GM23338 (cell line): ENCODE measurements at regions not wholly inside any gene's neighbourhood (a gene's known extent, or its start where the extent isn't known, plus 50 kb on each side); places are given as distances from the start of the nearest gene placed in this dataset.

Experiments
- CREB1 ChIP-seq: fragments of 250-450 bp; sonication (Bioruptor Pico); IDR thresholded peaks from 2 replicates; pipeline ENCODE4 v1.5.0; 2020; ENCODE audit warnings: low read depth, mild to moderate bottlenecking, moderate library complexity
- CTCF ChIP-seq, 2 experiments: fragments of 200-600 bp in 1 of 2; sonication (generic) in 1 of 2; conservative IDR thresholded peaks; 2 replicates each; pipeline versions ENCODE4 v1.5.1 to v1.6.1; 2016 to 2017; ENCODE audit warnings: antibody characterized with exemption in 2 of 2, low read depth in 2 of 2, mild to moderate bottlenecking in 2 of 2, moderate library complexity in 1 of 2
- ETS1 ChIP-seq: IDR thresholded peaks from 2 replicates; pipeline ENCODE4 v1.6.1; 2016; ENCODE audit warnings: antibody characterized with exemption
- EZH2 ChIP-seq: fragments of 200-600 bp; sonication (generic); IDR thresholded peaks from one replicate; pipeline ENCODE4 v1.8.0; 2017; ENCODE audit warnings: antibody characterized with exemption, mild to moderate bottlenecking, low read depth; ENCODE audit not compliant: unreplicated experiment
- POLR2AphosphoS5 ChIP-seq: IDR thresholded peaks from 2 replicates; pipeline ENCODE4 v1.6.1; 2016; ENCODE audit warnings: antibody characterized with exemption, low read depth

GRCh38 chr18:7490104-7490503, 77.0 kb upstream of the PTPRM start:
- TF ChIP-seq CTCF (conservative IDR thresholded peaks at IDR 0.05; ENCODE audit: low read depth in 2 of 2) (no peak), CREB1 (CRISPR knock-in tag) (no peak), EZH2 (no peak), POLR2AphosphoS5 (no peak), ETS1 (no peak)
